ENCODE measurements at regions not wholly inside any gene's neighbourhood (a gene's known extent, or its start where the extent isn't known, plus 50 kb on each side); places are given as distances from the start of the nearest gene placed in this dataset.
"Not testable (repeated sequence)": the region's sequence is repeated elsewhere in the genome, so short reads cannot be mapped to it uniquely, and the experiment has no call there.

GRCh38 chr5:118552146-118552545 lies 436.2 kb downstream of the DTWD2 start:
- no peak for DNase-seq (ENCODE audit: low spot score)

DNA sequence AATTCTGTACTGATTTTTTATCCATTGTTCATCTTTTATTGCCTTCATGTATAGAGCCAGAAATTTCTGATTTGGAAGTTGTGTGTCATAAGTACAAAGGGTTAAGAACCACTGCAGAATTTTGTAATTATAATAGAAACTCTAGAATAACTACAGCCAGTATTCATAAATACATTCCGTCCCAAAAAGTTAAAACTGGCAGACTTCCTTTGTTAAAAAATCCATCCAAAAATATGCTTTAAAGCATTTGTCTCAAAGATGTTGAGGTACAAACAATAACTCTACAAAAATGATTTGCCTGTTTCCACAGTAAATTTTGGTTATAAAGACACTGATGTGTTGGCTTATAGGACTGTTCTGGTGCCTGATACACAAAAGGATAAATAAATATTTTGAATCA lies 436.6 kb downstream of the DTWD2 start:
- DNase-seq (ENCODE audit: low spot score): no peak

GRCh38 chr5:118551031-118551430 lies 437.3 kb downstream of the DTWD2 start:
- DNase-seq (ENCODE audit: low spot score): no peak

DNA sequence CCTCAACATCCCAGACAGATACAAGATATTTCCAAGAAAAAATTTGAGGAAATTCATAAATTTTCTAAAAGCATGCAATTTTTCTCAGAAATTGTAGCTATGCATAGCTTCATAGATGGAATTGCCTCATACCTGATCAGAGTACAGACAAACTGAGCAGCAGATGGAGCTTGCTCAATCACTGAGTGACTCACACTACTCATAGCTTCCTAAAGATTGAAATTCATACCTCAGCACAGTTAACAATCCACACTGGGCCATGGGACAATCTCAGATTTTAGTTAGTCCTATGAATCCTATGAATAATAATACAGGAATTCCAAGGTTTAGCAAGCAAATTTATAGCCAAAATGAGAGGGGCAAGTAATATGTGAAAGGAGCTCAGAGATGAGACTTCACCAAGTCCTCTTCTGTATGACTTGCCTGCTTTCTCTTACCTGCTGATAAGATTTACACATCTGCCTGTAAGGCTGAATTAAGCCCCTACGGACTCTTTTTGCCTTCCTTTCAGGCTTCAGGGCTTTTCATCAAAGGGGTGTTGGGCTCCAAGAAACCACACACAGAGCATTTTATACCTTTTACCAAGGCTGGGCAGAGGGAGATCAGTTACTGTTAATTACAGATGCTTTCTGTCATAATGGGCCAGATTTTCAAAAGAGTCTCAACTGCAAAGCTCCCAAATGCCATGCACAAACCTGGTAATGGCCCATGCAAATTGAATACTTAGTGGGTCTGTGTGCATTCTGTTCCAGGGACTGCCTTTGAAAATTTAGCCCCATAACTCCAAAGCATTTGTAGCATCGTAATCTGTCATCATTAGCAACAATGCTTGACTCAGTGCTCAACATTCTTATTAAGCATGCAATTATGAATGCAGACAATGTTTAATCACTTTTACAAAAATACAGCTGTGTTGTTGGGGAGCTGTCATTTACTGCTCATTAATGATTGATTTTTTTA lies 439.3 kb downstream of the DTWD2 start:
- DNase-seq (ENCODE audit: low spot score): peak; percentile 7

DNA sequence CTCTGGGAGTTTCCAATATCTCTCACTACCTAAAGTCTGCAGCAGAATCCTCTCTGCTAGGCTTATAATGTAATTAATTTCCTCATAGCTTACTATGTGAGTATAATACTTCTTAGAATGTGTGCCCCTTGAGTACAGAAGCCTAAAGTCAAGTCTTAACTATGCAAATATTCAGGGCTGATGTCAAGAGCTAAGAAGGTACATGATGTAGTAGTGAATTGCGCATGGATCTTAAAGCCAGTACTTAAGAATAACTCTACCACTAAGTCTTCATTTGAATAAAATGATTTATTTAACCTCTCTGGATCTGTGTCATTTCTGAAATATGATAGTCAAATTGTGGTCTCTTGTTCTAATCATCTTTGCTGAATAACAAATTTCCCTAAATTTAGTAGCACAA lies 442.9 kb downstream of the DTWD2 start:
- no peak for DNase-seq (ENCODE audit: low spot score)

- DNase-seq (ENCODE audit: low spot score): no peak
Observed at GRCh38 chr5:118544887-118545449, 443.4 kb downstream of the DTWD2 start.

- DNase-seq (ENCODE audit: low spot score): no peak
Observed at GRCh38 chr5:118533923-118534322, 454.4 kb downstream of the DTWD2 start.

GRCh38 chr5:118533156-118533555 lies 455.2 kb downstream of the DTWD2 start:
- DNase-seq (ENCODE audit: low spot score): no peak

- DNase-seq (ENCODE audit: low spot score): no peak
Observed at GRCh38 chr5:118531276-118531675, 457.1 kb downstream of the DTWD2 start.

- no peak for DNase-seq (ENCODE audit: low spot score)
Observed at GRCh38 chr5:118529361-118530144, 458.8 kb downstream of the DTWD2 start.

DNA sequence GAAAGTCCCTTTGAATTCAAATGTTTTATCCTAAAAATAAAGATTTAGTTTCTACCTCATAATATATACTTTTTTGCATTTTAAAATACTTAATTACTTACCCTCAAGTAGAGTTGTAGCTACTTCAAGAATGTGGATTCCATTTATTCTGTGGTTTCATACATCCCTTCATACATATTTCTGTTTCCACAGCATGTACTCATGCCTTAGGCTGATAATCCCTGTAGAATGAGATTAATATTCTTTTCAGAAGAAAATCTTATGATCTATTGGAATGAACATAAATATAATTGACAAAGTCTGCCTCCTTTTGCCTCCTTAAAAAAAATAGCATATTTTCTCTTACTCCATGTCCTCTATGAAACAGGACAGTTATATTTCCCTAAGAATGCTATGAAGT lies 465.7 kb downstream of the DTWD2 start:
- DNase-seq (ENCODE audit: low spot score): no peak

GRCh38 chr5:118520771-118521415 lies 467.5 kb downstream of the DTWD2 start:
- no peak for DNase-seq (ENCODE audit: low spot score)

DNA sequence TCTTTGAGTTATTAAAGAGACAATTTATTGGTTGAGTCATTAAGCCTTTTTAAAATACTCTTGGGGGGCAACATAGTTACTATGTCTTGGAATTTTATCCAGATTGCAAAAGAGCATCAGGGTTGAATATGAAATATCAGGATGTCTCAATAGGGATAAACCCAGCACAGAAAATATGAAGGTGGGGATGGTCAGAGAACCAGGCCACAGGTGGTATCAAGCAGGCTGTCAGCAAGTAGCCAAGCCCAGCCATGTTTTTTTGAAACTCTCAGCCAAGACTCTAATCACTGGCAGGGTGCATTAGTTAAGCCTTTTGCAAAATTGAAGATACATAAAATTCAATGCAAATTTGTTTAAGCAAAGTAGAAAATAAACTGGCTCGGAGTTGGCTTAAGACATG lies 468.9 kb downstream of the DTWD2 start:
- no peak for DNase-seq (ENCODE audit: low spot score)

DNA sequence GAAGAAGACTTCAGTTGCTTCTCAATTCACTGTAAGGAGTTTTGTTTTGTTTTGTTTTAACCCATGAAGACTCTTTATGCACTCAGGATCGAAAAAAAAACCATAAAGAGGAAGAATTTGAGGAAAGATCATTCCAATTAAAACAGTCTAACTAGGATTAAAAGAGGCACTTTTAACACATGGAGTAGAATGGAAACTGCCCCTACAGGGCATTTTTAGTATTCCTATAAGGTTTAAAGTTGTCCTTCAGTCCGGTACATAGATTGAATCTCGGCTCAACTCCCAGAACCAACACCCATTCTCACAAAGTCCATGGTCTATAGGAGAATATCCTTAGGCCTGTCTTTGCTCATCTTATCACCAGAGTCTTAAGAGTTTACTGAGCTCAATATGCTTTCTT lies 469.6 kb downstream of the DTWD2 start:
- DNase-seq (ENCODE audit: low spot score): no peak

GRCh38 chr5:118511846-118512245 lies 476.5 kb downstream of the DTWD2 start:
- DNase-seq (ENCODE audit: low spot score): no peak

DNA sequence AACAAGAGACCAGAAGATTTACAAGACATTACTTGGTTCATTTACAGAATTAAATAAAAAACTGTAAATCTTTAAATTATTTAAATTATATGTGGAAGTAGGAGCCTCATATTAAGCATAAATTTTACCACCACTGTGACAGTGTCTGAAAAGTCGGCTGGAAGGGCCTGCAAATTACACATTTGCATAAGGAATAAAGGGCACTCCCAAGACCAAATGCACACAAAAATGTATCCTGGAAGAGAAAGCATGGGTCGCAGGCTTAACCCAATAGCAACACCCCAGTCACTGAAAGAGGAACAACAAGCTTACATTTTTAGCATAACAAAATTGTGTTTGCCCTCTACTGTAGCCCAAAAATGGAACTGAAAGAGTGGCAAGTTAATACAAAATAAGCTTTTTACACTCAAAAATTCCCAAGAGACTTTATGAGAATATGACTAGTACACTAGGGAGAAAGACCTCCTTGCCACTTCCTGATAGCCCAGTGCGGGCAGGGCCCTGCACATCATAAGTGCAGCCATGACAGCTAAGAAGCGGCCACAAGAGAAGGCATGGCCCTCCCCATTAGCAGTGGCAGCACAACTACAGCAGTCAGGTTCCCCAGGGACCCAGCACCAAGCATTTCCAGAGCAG lies 482.0 kb downstream of the DTWD2 start:
- no peak for DNase-seq (ENCODE audit: low spot score)

DNA sequence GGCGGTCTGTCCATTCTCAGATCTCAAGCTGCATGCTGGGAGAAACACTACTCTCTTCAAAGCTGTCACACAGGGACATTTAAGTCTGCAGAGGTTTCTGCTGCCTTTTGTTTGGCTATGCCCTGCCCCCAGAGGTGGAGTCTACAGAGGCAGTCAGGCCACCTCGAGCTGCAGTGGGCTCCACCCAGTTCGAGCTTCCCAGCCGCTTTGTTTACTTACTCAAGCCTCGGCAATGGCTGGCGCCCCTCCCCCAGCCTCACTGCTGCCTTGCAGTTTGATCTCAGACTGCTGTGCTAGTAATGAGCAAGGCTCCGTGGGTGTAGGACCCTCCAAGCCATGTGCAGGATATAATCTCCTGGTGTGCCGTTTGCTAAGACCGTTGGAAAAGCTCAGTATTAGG lies 486.1 kb downstream of the DTWD2 start:
- DNase-seq (ENCODE audit: low spot score): not testable (repeated sequence)

DNA sequence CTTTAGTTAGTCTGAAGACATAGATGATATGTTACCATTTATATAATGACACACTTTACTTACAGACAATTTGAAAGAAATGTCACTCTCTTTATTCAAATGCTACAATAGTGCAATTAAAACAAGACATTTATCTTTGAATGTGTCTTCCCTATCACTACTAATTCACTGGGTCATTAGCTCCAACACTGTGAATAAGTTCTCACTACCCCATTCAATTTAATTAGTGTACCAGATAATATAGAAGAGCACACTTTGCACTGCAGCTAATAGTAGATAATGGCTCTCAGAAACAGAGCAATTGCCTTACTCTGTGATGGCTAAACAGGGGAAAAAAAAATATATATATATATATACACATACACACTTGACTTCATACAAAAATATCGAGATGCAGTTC lies 497.0 kb downstream of the DTWD2 start:
- no peak for DNase-seq (ENCODE audit: low spot score)

GRCh38 chr5:118486647-118487225 lies 501.6 kb downstream of the DTWD2 start:
- DNase-seq (ENCODE audit: low spot score): no peak

GRCh38 chr5:118479285-118479684 lies 509.1 kb downstream of the DTWD2 start:
- DNase-seq (ENCODE audit: low spot score): no peak

GRCh38 chr5:118478852-118479251 lies 509.5 kb downstream of the DTWD2 start:
- no peak for DNase-seq (ENCODE audit: low spot score)
